ENCODE measurements at regions not wholly inside any gene's neighbourhood (a gene's known extent, or its start where the extent isn't known, plus 50 kb on each side); places are given as distances from the start of the nearest gene placed in this dataset.

- TF ChIP-seq POLR2A (IDR thresholded peaks at IDR 0.05) (no peak), CTCF (IDR thresholded peaks at IDR 0.05) (no peak)
Measured at GRCh38 chrX:107360788-107361360, 88.6 kb upstream of the FRMPD3 start.
